ENCODE measurements at regions not wholly inside any gene's neighbourhood (a gene's known extent, or its start where the extent isn't known, plus 50 kb on each side); places are given as distances from the start of the nearest gene placed in this dataset.

GRCh38 chrX:116290359-116290758 lies 119.8 kb downstream of the AGTR2 start:
- TF ChIP-seq CTCF (IDR thresholded peaks at IDR 0.05) (no peak), POLR2A (IDR thresholded peaks at IDR 0.05) (no peak)

All from tibial nerve (tissue), 3 donors.